ENCODE measurements at regions not wholly inside any gene's neighbourhood (a gene's known extent, or its start where the extent isn't known, plus 50 kb on each side); places are given as distances from the start of the nearest gene placed in this dataset.

DNA sequence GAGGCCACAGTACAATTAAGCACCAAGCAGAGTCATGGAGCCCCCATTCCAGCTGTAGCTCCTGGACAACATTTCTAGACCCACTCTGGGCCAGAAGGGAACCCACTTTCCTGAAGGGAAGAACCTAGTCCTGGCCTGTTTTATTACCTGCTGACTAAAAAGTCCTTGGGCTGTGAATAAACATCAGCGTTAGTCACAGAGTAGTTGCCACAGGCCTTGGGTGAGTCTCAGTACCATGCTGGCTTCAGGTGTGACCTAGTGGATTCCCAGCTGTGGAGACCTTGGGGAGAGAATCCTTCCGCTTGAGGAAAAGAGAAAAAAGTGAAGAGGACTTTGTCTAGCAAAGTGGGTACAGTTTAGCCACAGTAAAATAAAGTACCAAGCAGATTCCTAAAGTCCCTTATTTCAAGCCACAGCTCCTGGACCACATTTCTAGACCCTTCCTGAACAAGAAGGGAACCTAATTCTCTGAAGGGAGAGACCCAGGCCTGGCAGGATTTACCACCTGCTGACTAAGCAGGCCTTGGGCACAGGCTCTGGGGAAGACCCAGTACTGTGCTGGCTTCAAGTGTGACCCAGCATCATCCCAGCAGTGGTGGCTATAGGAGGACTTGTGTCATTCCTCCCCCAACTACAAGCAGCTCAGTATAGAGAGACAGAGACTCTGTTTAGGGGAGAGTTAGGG lies 118.3 kb upstream of the KCNH8 start:
- TF ChIP-seq, protein P1, sequence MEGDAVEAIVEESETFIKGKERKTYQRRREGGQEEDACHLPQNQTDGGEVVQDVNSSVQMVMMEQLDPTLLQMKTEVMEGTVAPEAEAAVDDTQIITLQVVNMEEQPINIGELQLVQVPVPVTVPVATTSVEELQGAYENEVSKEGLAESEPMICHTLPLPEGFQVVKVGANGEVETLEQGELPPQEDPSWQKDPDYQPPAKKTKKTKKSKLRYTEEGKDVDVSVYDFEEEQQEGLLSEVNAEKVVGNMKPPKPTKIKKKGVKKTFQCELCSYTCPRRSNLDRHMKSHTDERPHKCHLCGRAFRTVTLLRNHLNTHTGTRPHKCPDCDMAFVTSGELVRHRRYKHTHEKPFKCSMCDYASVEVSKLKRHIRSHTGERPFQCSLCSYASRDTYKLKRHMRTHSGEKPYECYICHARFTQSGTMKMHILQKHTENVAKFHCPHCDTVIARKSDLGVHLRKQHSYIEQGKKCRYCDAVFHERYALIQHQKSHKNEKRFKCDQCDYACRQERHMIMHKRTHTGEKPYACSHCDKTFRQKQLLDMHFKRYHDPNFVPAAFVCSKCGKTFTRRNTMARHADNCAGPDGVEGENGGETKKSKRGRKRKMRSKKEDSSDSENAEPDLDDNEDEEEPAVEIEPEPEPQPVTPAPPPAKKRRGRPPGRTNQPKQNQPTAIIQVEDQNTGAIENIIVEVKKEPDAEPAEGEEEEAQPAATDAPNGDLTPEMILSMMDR (IDR thresholded peaks at IDR 0.05), result no peak
- TF ChIP-seq POLR2A (IDR thresholded peaks at IDR 0.05), result no peak

Measured in Peyer's patch (tissue), 4 donors.